ENCODE measurements at regions not wholly inside any gene's neighbourhood (a gene's known extent, or its start where the extent isn't known, plus 50 kb on each side); places are given as distances from the start of the nearest gene placed in this dataset.

GRCh38 chr4:34629451-34629850 lies 1614.9 kb downstream of the ARAP2 start:
- TF ChIP-seq POLR2A (IDR thresholded peaks at IDR 0.05) = no peak
- TF ChIP-seq, protein P1, sequence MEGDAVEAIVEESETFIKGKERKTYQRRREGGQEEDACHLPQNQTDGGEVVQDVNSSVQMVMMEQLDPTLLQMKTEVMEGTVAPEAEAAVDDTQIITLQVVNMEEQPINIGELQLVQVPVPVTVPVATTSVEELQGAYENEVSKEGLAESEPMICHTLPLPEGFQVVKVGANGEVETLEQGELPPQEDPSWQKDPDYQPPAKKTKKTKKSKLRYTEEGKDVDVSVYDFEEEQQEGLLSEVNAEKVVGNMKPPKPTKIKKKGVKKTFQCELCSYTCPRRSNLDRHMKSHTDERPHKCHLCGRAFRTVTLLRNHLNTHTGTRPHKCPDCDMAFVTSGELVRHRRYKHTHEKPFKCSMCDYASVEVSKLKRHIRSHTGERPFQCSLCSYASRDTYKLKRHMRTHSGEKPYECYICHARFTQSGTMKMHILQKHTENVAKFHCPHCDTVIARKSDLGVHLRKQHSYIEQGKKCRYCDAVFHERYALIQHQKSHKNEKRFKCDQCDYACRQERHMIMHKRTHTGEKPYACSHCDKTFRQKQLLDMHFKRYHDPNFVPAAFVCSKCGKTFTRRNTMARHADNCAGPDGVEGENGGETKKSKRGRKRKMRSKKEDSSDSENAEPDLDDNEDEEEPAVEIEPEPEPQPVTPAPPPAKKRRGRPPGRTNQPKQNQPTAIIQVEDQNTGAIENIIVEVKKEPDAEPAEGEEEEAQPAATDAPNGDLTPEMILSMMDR (IDR thresholded peaks at IDR 0.05) = no peak
